MV-4-11 (cell line): ENCODE measurements at regions not wholly inside any gene's neighbourhood (a gene's known extent, or its start where the extent isn't known, plus 50 kb on each side); places are given as distances from the start of the nearest gene placed in this dataset.
A peak's percentile ranks its signal among the peaks of the same experiment; 100 is the strongest.

Experiments used
- DNase-seq: peaks from one replicate; lab custom pipeline; 2025; lab: John Stamatoyannopoulos, UW

- DNase-seq = no peak
Observed at GRCh38 chr6:44662461-44663121, 275.1 kb downstream of the CDC5L start.

- DNase-seq = no peak
Observed at GRCh38 chr6:44663860-44664634, 276.5 kb downstream of the CDC5L start.

- no peak for DNase-seq
Observed at GRCh38 chr6:44664716-44665115, 277.2 kb downstream of the CDC5L start.

- no peak for DNase-seq
Observed at GRCh38 chr6:44665143-44665542, 277.6 kb downstream of the CDC5L start.

- DNase-seq = no peak
Observed at GRCh38 chr6:44665683-44666082, 278.2 kb downstream of the CDC5L start.

- DNase-seq = no peak
Observed at GRCh38 chr6:44666324-44666723, 278.8 kb downstream of the CDC5L start.

- no peak for DNase-seq
Observed at GRCh38 chr6:44667226-44667625, 279.7 kb downstream of the CDC5L start.

- DNase-seq = peak; percentile 34
Observed at GRCh38 chr6:44667668-44668390, 280.3 kb downstream of the CDC5L start.

GRCh38 chr6:44668391-44668930 lies 281.0 kb downstream of the CDC5L start:
- no peak for DNase-seq

- no peak for DNase-seq
Observed at GRCh38 chr6:44668976-44669934, 281.7 kb downstream of the CDC5L start.

GRCh38 chr6:44670146-44670545 lies 282.6 kb downstream of the CDC5L start:
- DNase-seq = no peak

GRCh38 chr6:44671333-44671732 lies 283.8 kb downstream of the CDC5L start:
- DNase-seq = no peak

GRCh38 chr6:44672086-44672485 lies 284.6 kb downstream of the CDC5L start:
- DNase-seq = no peak

- DNase-seq = no peak
Observed at GRCh38 chr6:44672841-44673240, 285.3 kb downstream of the CDC5L start.

- no peak for DNase-seq
Observed at GRCh38 chr6:44674226-44675155, 287.0 kb downstream of the CDC5L start.

GRCh38 chr6:44675449-44675848 lies 287.9 kb downstream of the CDC5L start:
- DNase-seq = no peak

GRCh38 chr6:44676246-44676790 lies 288.8 kb downstream of the CDC5L start:
- DNase-seq = no peak

GRCh38 chr6:44676826-44677433 lies 289.4 kb downstream of the CDC5L start:
- no peak for DNase-seq

- no peak for DNase-seq
Observed at GRCh38 chr6:44678252-44678935, 290.9 kb downstream of the CDC5L start.
